Esophagus squamous epithelium (tissue), 4 donors: ENCODE measurements at regions not wholly inside any gene's neighbourhood (a gene's known extent, or its start where the extent isn't known, plus 50 kb on each side); places are given as distances from the start of the nearest gene placed in this dataset.
"Not testable (repeated sequence)": the region's sequence is repeated elsewhere in the genome, so short reads cannot be mapped to it uniquely, and the experiment has no call there.

Experiments
- CTCF ChIP-seq, 6 experiments: fragments of 450-650 bp in 4 of 6; fragments of 200-600 bp in 2 of 6; sonication (generic) in 2 of 6; IDR thresholded peaks; one replicate each; pipeline ENCODE4 v1.5.1; 2016 to 2019; ENCODE audit warnings: antibody characterized with exemption in 6 of 6, mild to moderate bottlenecking in 4 of 6, moderate library complexity in 4 of 6
- POLR2A ChIP-seq, 4 donors: fragments of 450-650 bp; IDR thresholded peaks; one replicate each; pipeline ENCODE4 v1.6.1; 2017; ENCODE audit warnings: antibody characterized with exemption in 4 of 4, mild to moderate bottlenecking in 4 of 4, moderate library complexity in 3 of 4

- not testable (repeated sequence) for TF ChIP-seq CTCF, POLR2A (IDR thresholded peaks at IDR 0.05)
These were observed 74.9 kb upstream of the ZNF462 start for GRCh38 chr9:106788021-106788420.
